ENCODE measurements at regions not wholly inside any gene's neighbourhood (a gene's known extent, or its start where the extent isn't known, plus 50 kb on each side); places are given as distances from the start of the nearest gene placed in this dataset.

DNA sequence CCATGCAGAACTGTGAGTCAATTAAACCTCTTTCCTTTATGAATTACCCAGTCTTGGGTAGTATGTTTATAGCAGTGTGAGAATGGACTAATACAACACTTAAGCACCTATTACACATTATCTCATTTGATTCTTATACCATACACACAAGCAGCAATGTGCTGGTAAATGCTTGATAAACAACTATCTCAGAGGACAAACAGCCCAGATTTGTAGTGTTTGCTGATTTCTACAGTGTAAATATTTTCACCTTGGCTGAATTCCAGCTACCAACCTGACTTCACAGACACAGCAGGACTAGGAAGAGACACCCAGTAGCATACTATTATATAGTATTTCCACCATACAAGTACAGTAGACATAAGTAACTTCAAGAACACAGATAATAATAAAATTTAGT is 406.5 kb upstream of the CNKSR2 start:
- DNase-seq (ENCODE audit: low read depth) = no peak
- no peak for TF ChIP-seq CTCF (IDR thresholded peaks at IDR 0.05; ENCODE audit: low read depth, low read length, missing control alignments)
- no peak overlapping the region for H3K4me3 ChIP-seq (ENCODE audit: low read depth, low read length)

DNA sequence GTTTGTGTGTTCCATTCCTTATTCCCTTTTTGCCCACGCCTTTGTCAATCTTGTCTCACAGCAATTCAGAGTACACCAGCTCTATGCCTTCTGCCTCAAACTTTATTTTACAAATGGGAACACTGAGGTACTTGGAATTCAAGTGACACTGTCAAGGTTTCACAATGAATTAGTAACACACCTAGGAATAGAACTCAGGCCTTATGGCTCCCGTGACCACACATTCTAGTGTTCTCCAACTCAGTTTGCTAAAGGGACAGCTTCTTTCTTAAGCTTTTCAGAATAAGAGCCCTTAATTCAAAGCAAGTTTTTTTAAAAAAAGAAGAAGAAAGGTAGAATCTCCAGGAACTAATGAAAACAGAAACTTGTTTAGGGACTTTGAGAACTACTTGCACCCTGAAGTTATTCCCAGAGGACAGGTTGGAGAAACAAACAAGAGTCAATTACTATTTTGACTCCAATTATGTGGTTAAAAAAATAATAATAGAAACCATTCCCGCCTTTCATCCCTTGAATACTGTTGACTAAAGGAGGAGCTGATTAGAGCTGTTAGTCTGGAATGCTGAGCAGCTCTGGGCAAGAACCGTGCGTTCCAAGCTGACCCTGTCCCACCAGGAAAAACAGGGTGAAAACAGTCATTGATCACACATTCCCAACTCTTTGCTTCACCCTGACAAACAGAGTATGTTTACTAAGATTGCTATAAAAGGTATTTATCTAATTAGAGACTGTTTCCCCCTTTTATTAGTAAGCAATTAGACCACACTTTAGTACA is 408.8 kb upstream of the CNKSR2 start:
- H3K4me3 ChIP-seq (ENCODE audit: low read depth, low read length) = no peak overlapping the region
- DNase-seq (ENCODE audit: low read depth) = no peak
- no peak for TF ChIP-seq CTCF (IDR thresholded peaks at IDR 0.05; ENCODE audit: low read depth, low read length, missing control alignments)

GRCh38 chrX:20954014-20954413 is 420.2 kb upstream of the CNKSR2 start:
- no peak overlapping the region for H3K4me3 ChIP-seq (ENCODE audit: low read depth, low read length)
- TF ChIP-seq CTCF (IDR thresholded peaks at IDR 0.05; ENCODE audit: low read depth, low read length, missing control alignments) = no peak
- DNase-seq (ENCODE audit: low read depth) = no peak

- no peak for TF ChIP-seq CTCF (IDR thresholded peaks at IDR 0.05; ENCODE audit: low read depth, low read length, missing control alignments)
- no peak for DNase-seq (ENCODE audit: low read depth)
- no peak overlapping the region for H3K4me3 ChIP-seq (ENCODE audit: low read depth, low read length)
Observed at GRCh38 chrX:20952180-20952579, 422.0 kb upstream of the CNKSR2 start.

DNA sequence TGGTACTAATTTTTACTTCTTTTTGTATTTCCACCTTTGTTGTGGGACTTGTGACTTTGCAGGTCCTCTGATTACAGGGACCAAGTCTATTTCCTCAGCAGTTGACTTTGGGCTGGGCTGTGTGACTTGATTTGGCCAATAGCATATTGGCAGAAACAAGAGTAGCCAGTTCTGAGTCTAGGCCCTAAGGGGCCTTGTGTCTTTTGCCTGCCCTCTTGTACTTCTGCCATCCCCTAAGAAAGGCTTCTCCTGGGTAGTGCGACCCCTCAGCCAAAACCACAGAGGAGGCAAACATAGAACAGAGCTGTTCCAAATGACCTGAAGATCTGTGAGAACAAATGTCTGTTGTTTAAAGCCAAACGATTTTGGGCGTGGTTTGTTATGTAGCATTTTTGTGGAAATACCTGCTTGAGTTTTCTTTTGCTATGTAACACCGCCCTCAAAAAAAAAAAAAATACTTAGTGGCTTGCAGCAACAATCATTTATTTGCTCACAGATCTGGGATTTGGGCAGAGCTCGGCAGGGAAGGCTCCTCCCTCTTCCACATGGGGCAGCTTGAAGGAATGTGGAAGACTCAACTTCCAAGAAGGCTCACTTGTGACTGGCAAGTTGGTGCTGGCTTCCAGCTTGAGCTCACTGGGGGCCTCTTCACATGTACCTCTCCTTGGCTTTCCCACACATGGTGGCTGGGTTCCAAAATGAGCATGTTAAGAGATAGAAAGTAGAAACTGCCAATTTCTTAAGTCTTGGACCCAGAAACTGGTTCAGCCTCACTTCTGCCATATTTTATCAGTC is 423.0 kb upstream of the CNKSR2 start:
- TF ChIP-seq CTCF (IDR thresholded peaks at IDR 0.05; ENCODE audit: low read depth, low read length, missing control alignments) = no peak
- DNase-seq (ENCODE audit: low read depth) = no peak
- H3K4me3 ChIP-seq (ENCODE audit: low read depth, low read length) = no peak overlapping the region

DNA sequence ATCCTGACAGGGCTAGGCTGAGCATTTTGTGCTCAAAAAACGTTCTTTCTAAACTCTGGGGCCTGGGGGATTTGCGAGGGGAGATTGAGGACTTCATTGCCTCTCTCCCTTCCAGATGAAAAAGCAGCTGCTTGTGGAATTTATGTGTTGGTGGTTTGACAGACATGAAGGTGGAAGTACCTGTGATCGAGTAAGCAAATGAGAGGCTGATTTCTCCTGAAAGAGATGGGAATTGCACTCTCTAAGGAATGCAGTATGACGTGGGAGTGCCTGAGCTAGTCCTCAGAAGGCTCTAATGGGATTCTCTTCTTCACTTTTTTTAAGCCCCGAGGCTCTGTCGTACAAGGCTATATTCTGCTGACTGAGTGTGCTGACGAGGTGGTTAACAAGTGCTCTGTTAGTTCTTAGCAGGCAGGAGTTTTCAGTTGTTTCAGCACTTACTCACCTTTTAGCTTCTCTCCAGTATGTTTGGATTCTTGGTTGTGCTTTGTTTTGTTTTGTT is 426.8 kb upstream of the CNKSR2 start:
- no peak for DNase-seq (ENCODE audit: low read depth)
- no peak for TF ChIP-seq CTCF (IDR thresholded peaks at IDR 0.05; ENCODE audit: low read depth, low read length, missing control alignments)
- H3K4me3 ChIP-seq (ENCODE audit: low read depth, low read length) = no peak overlapping the region

All from GM12864 (cell line).